PC-9 (cell line): ENCODE measurements at regions not wholly inside any gene's neighbourhood (a gene's known extent, or its start where the extent isn't known, plus 50 kb on each side); places are given as distances from the start of the nearest gene placed in this dataset.
A peak's percentile ranks its signal among the peaks of the same experiment; 100 is the strongest.

Source experiments
- BruUV-seq: library from RNA; stranded (reverse); fragments of 400-500 nt; replicated peaks from 2 replicates; lab custom pipeline; 2021; lab: Mats Ljungman, UMichigan
- CTCF ChIA-PET: fragments of 300-600 bp; sonication (Branson Sonifier 250); formaldehyde crosslinking; loops from one replicate; lab custom pipeline; 2022; ENCODE audit warnings: antibody characterized with exemption; lab: Charles Lee
- POLR2A ChIA-PET: fragments of 300-600 bp; sonication (Branson Sonifier 250); formaldehyde crosslinking; loops from one replicate; lab custom pipeline; 2022; ENCODE audit warnings: antibody characterized with exemption; ENCODE audit not compliant: unreplicated experiment; lab: Charles Lee
- DNase-seq, 2 experiments: peaks; one replicate each; pipeline versions ENCODE4 v3.0.0 to v3.0.0-alpha.2; 2015 to 2022; ENCODE audit warnings: mixed read lengths in 1 of 2
- H2AFZ ChIP-seq: fragments of 200-600 bp; sonication (generic); 2 replicates; pipeline ENCODE4 v1.8.1; 2017; ENCODE audit warnings: antibody characterized with exemption
- H3F3A ChIP-seq: fragments of 200-600 bp; sonication (generic); 2 replicates; pipeline ENCODE4 v1.8.1; 2017; ENCODE audit warnings: antibody characterized with exemption, mild to moderate bottlenecking, low read depth; ENCODE audit not compliant: insufficient read depth
- H3K27ac ChIP-seq: fragments of 200-600 bp; sonication (generic); 2 replicates; pipeline ENCODE4 v1.6.1; 2016; ENCODE audit warnings: mixed run types
- H3K27me3 ChIP-seq: fragments of 200-600 bp; sonication (generic); 2 replicates; pipeline ENCODE4 v1.6.1; 2016; ENCODE audit warnings: low read depth, mixed run types; ENCODE audit not compliant: insufficient read depth
- H3K36me3 ChIP-seq: fragments of 200-600 bp; sonication (generic); 2 replicates; pipeline ENCODE4 v1.6.1; 2016; ENCODE audit warnings: low read depth, mixed run types
- H3K4me1 ChIP-seq: fragments of 200-600 bp; sonication (generic); replicated peaks from 2 replicates; pipeline ENCODE4 v1.6.1; 2016; ENCODE audit warnings: mixed run types; ENCODE audit not compliant: insufficient read depth
- H3K4me2 ChIP-seq: fragments of 200-600 bp; sonication (generic); 2 replicates; pipeline ENCODE4 v1.6.1; 2017; ENCODE audit warnings: mixed run types
- H3K4me3 ChIP-seq: fragments of 200-600 bp; sonication (generic); 2 replicates; pipeline ENCODE4 v1.6.1; 2016; ENCODE audit warnings: mixed run types
- H3K79me2 ChIP-seq: fragments of 200-600 bp; sonication (generic); 2 replicates; pipeline ENCODE4 v1.6.1; 2017; ENCODE audit warnings: low read depth, mixed run types
- H3K9me2 ChIP-seq: fragments of 200-600 bp; sonication (generic); 2 replicates; pipeline ENCODE4 v1.8.1; 2017; ENCODE audit warnings: mild to moderate bottlenecking; ENCODE audit not compliant: insufficient read depth
- H3K9me3 ChIP-seq: fragments of 200-600 bp; sonication (generic); 2 replicates; pipeline ENCODE4 v1.8.1; 2016; ENCODE audit warnings: low read depth; ENCODE audit not compliant: insufficient read depth
- H4K20me1 ChIP-seq: fragments of 200-600 bp; sonication (generic); 2 replicates; pipeline ENCODE4 v1.8.1; 2017; ENCODE audit not compliant: insufficient read depth
- EZH2 ChIP-seq: fragments of 200-600 bp; sonication (generic); IDR thresholded peaks from 2 replicates; pipeline ENCODE4 v1.8.0; 2017; ENCODE audit warnings: antibody characterized with exemption, low read depth
- intact Hi-C: fragments of 100-400 bp; cut with micrococcal nuclease; formaldehyde crosslinking; loops from one replicate; pipeline ENCODE4 v1.10.0; 2022; ENCODE audit not compliant: unreplicated experiment
- TF ChIP-seq, protein P1 (sequence below): fragments of 200-600 bp; sonication (generic); conservative IDR thresholded peaks from 2 replicates; pipeline ENCODE4 v1.6.1; 2017; ENCODE audit warnings: mixed run types, antibody characterized with exemption, mild to moderate bottlenecking, moderate library complexity

DNA sequence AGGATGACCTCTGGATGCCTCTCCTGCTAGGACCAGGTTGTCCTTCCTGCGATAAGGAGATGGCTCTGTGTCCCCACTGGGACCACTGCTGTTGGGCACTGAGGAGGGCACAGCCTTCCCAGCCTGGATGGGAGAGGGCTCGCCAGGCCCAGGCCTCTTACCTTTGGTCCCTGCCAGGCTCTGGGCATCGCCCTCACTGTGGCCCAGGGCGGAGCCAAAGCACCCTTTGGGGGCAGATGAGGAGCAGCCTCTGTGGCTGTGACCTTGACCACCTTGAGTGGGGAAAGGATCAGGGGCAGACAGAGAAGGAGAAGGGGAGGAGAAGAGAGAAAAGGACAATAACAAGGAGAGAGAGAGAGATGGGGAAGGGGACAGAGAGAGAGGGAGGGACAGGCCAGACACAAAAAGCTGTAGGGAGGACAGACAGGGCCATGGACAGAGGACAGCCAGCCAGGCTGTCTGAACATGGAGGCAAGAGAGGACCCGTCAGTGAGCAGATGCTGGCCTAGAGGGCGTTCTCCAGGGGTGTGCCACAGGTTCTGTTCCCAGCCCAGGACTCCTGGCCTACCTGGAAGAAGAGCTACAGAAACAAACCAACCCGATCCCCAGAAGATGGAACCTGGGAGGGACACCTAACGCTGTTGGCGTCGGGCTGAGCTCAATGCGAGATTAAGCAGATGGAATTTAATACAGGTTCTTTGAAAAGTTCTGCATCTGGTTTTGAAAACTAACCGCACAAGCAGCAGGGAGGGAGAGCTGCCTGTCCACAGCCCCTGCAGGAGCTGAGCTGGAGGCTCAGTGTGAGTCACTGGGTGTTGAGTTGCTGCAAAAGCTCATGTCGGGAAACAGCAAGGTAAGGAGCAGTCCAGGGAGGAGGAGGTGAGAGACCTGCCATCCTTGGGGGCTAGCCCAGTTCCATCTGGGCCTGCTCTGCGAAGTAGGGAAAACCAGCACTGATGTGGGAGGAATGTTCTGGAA lies 262.1 kb downstream of the PTPRU start:
- ChIA-PET POLR2A (no interaction called here), CTCF (no interaction called here)
- no peak overlapping the region for H3K27ac ChIP-seq
- no peaks in the 10 kb centered on the region for H3K36me3 ChIP-seq
- H3K9me3 ChIP-seq: no peaks in the 10 kb centered on the region
- no peaks in the 10 kb centered on the region for H3K79me2 ChIP-seq
- no TSS peak for BruUV-seq
- no peaks in the 10 kb centered on the region for H3K27me3 ChIP-seq
- no peak overlapping the region for H3K4me3 ChIP-seq
- no peak overlapping the region for H3K4me2 ChIP-seq
- peak in 1 of 2 experiments; percentile 5 for DNase-seq
- TF ChIP-seq EZH2: no peak
- TF ChIP-seq, protein P1, sequence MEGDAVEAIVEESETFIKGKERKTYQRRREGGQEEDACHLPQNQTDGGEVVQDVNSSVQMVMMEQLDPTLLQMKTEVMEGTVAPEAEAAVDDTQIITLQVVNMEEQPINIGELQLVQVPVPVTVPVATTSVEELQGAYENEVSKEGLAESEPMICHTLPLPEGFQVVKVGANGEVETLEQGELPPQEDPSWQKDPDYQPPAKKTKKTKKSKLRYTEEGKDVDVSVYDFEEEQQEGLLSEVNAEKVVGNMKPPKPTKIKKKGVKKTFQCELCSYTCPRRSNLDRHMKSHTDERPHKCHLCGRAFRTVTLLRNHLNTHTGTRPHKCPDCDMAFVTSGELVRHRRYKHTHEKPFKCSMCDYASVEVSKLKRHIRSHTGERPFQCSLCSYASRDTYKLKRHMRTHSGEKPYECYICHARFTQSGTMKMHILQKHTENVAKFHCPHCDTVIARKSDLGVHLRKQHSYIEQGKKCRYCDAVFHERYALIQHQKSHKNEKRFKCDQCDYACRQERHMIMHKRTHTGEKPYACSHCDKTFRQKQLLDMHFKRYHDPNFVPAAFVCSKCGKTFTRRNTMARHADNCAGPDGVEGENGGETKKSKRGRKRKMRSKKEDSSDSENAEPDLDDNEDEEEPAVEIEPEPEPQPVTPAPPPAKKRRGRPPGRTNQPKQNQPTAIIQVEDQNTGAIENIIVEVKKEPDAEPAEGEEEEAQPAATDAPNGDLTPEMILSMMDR: no peak
- no peak overlapping the region for H2AFZ ChIP-seq
- no peaks in the 10 kb centered on the region for H4K20me1 ChIP-seq
- no peaks in the 10 kb centered on the region for H3K4me1 ChIP-seq
- intact Hi-C loops: no loop called here
- no peaks in the 10 kb centered on the region for H3F3A ChIP-seq
- no peaks in the 10 kb centered on the region for H3K9me2 ChIP-seq

DNA sequence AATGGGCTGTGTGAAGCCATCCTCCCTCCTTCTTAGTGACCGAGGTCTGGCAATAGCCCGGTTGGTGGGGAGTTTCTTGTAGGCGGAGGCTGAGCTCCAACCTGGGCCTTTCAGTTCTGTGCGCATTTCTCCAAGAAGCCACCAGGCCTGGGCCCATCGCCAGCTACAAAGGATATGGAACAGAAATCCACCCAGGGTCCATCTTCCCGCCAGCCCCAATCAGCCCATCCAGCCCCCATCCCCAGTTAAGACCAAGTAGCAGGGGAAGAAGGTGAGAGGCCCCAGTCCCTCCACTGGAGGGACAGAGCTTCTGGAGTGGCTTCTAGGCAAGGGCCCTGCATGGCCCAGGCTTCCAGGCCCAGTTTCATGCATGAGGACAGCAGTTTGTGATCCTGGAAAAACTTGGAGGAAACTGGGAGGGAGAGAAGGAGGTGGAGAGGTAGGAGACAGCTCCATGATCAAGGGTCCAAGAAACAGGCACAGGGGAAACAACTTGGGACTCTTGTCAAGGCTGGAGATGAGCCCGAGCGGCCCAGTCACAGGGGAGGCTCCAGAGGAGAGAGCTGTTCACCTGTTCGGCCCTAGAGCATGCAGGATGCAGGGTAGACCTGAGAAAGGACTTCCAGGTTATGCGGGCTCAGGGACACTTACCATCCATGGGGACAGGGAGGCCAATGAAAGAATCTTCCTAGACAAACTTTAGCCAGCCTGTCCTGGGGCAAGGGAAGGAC lies 261.2 kb downstream of the PTPRU start:
- intact Hi-C loops: no loop called here
- H3K36me3 ChIP-seq: no peaks in the 10 kb centered on the region
- no peak overlapping the region for H3K4me2 ChIP-seq
- no peaks in the 10 kb centered on the region for H3F3A ChIP-seq
- H3K27me3 ChIP-seq: no peaks in the 10 kb centered on the region
- no TSS peak for BruUV-seq
- CTCF ChIA-PET: no interaction called here
- no peak overlapping the region for H2AFZ ChIP-seq
- no peak for DNase-seq
- no peaks in the 10 kb centered on the region for H4K20me1 ChIP-seq
- POLR2A ChIA-PET: no interaction called here
- no peaks in the 10 kb centered on the region for H3K4me1 ChIP-seq
- no peak overlapping the region for H3K4me3 ChIP-seq
- H3K9me3 ChIP-seq: no peaks in the 10 kb centered on the region
- no peaks in the 10 kb centered on the region for H3K9me2 ChIP-seq
- H3K79me2 ChIP-seq: no peaks in the 10 kb centered on the region
- no peak for TF ChIP-seq EZH2
- TF ChIP-seq, protein P1: no peak
- no peak overlapping the region for H3K27ac ChIP-seq

DNA sequence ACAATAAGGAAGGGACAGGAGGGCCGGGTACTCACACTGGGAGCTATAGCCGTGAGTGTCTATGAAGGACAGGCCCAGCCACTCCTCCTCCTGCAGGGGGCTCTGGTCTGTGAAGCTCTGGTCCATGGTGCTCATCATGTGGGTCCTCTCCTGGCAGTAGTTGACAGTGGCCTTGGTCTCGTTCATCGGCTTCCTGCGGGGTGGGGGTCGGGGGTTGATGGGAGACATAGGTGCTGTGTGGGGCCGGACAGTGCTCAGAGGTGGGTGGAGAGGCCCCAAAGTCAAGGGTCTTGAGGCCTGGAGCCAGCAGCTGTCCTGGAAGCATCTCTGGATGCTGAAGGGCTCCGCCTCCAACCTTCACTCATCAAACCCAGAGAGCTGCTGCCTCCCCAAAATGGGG lies 260.4 kb downstream of the PTPRU start:
- H3K4me2 ChIP-seq: no peak overlapping the region
- no peaks in the 10 kb centered on the region for H3K4me1 ChIP-seq
- ChIA-PET POLR2A (no interaction called here), CTCF (no interaction called here)
- no peaks in the 10 kb centered on the region for H3K36me3 ChIP-seq
- intact Hi-C loops: no loop called here
- no peaks in the 10 kb centered on the region for H3K27me3 ChIP-seq
- H3K4me3 ChIP-seq: no peak overlapping the region
- H3K27ac ChIP-seq: no peak overlapping the region
- H3K9me2 ChIP-seq: no peaks in the 10 kb centered on the region
- no peaks in the 10 kb centered on the region for H3F3A ChIP-seq
- no peak for DNase-seq
- H4K20me1 ChIP-seq: no peaks in the 10 kb centered on the region
- H3K9me3 ChIP-seq: no peaks in the 10 kb centered on the region
- BruUV-seq: no TSS peak
- no peak for TF ChIP-seq EZH2
- TF ChIP-seq, protein P1: no peak
- H3K79me2 ChIP-seq: no peaks in the 10 kb centered on the region
- no peak overlapping the region for H2AFZ ChIP-seq
